Ishikawa (cell line): ENCODE measurements at regions not wholly inside any gene's neighbourhood (a gene's known extent, or its start where the extent isn't known, plus 50 kb on each side); places are given as distances from the start of the nearest gene placed in this dataset.

ENCODE experiments used
- EP300 ChIP-seq: IDR thresholded peaks from 2 replicates; pipeline ENCODE4 v1.6.1; 2012; ENCODE audit warnings: borderline replicate concordance
- TCF12 ChIP-seq: IDR thresholded peaks from 2 replicates; pipeline ENCODE4 v1.6.1; 2012; ENCODE audit warnings: low read depth

- TF ChIP-seq TCF12 (no peak), EP300 (no peak)
Measured at GRCh38 chr1:36539526-36539925, 56.8 kb upstream of the CSF3R start.
